Ascending aorta (tissue), 2 donors: ENCODE measurements at regions not wholly inside any gene's neighbourhood (a gene's known extent, or its start where the extent isn't known, plus 50 kb on each side); places are given as distances from the start of the nearest gene placed in this dataset.

Source experiments
- DNase-seq, 2 donors: peaks; one replicate each; pipeline ENCODE4 v3.0.0-alpha.2; 2019; ENCODE audit warnings: low spot score in 2 of 2
- H3K27ac ChIP-seq, 2 donors: fragments of 200-600 bp; sonication (generic); one replicate each; pipeline ENCODE4 v1.5.1; 2016 to 2017; ENCODE audit warnings: mild to moderate bottlenecking in 1 of 2
- H3K27me3 ChIP-seq: fragments of 200-600 bp; sonication (generic); one replicate; pipeline ENCODE4 v1.5.1; 2017
- H3K36me3 ChIP-seq, 2 donors: fragments of 200-600 bp; sonication (generic); one replicate each; pipeline ENCODE4 v1.5.1; 2016
- H3K4me1 ChIP-seq, 2 donors: fragments of 200-600 bp; sonication (generic); one replicate each; pipeline ENCODE4 v1.5.1; 2016 to 2017; ENCODE audit warnings: mild to moderate bottlenecking in 1 of 2
- H3K4me3 ChIP-seq, 2 donors: fragments of 200-600 bp; sonication (generic); one replicate each; pipeline ENCODE4 v1.5.1; 2016 to 2017; ENCODE audit warnings: mild to moderate bottlenecking in 1 of 2
- H3K9me3 ChIP-seq, 2 donors: fragments of 200-600 bp; sonication (generic); one replicate each; pipeline ENCODE4 v1.5.1; 2016
- CTCF ChIP-seq, 3 experiments: fragments of 200-600 bp in 2 of 3; fragments of 450-650 bp in 1 of 3; sonication (generic) in 2 of 3; IDR thresholded peaks; one replicate each; pipeline ENCODE4 v1.5.1; 2016 to 2019; ENCODE audit warnings: antibody characterized with exemption in 3 of 3, mild to moderate bottlenecking in 1 of 3, moderate library complexity in 1 of 3
- intact Hi-C: fragments of 100-400 bp; cut with DNase I; formaldehyde crosslinking; loops from one replicate; pipeline ENCODE4 v1.15.1; 2023

GRCh38 chr4:156396534-156396933 is 442.9 kb upstream of the CTSO start:
- intact Hi-C loops, result loop anchor here (5.0 kb wide), 1 partner anchor 54 kb away; no protein-coding TSS in a partner anchor
- no peak overlapping the region for H3K27ac ChIP-seq
- no peaks in the 10 kb centered on the region for H3K36me3 ChIP-seq
- H3K4me3 ChIP-seq, result no peak overlapping the region
- no peaks in the 10 kb centered on the region for H3K27me3 ChIP-seq
- DNase-seq, result no peak
- H3K4me1 ChIP-seq, result no peaks in the 10 kb centered on the region
- no peaks in the 10 kb centered on the region for H3K9me3 ChIP-seq
- TF ChIP-seq CTCF (IDR thresholded peaks at IDR 0.05), result no peak

GRCh38 chr4:156391325-156391653 is 437.6 kb upstream of the CTSO start:
- Histone ChIP-seq H3K27me3 (no peaks in the 10 kb centered on the region), H3K27ac (no peak overlapping the region), H3K36me3 (no peaks in the 10 kb centered on the region), H3K9me3 (no peaks in the 10 kb centered on the region), H3K4me3 (no peak overlapping the region), H3K4me1 (no peaks in the 10 kb centered on the region)
- intact Hi-C loops, result no loop called here
- no peak for TF ChIP-seq CTCF (IDR thresholded peaks at IDR 0.05)
- no peak for DNase-seq

GRCh38 chr4:156390599-156391324 is 437.1 kb upstream of the CTSO start:
- H3K4me1 ChIP-seq, result no peaks in the 10 kb centered on the region
- no peaks in the 10 kb centered on the region for H3K36me3 ChIP-seq
- H3K27ac ChIP-seq, result no peak overlapping the region
- no peak overlapping the region for H3K4me3 ChIP-seq
- TF ChIP-seq CTCF (IDR thresholded peaks at IDR 0.05), result no peak
- H3K9me3 ChIP-seq, result no peaks in the 10 kb centered on the region
- no peaks in the 10 kb centered on the region for H3K27me3 ChIP-seq
- intact Hi-C loops, result no loop called here
- no peak for DNase-seq

- Histone ChIP-seq H3K36me3 (no peaks in the 10 kb centered on the region), H3K4me3 (no peak overlapping the region), H3K27me3 (no peaks in the 10 kb centered on the region), H3K4me1 (no peaks in the 10 kb centered on the region), H3K9me3 (no peaks in the 10 kb centered on the region), H3K27ac (no peak overlapping the region)
- no peak for TF ChIP-seq CTCF (IDR thresholded peaks at IDR 0.05)
- intact Hi-C loops, result no loop called here
- no peak for DNase-seq
These were observed 435.2 kb upstream of the CTSO start for GRCh38 chr4:156388826-156389225.

DNA sequence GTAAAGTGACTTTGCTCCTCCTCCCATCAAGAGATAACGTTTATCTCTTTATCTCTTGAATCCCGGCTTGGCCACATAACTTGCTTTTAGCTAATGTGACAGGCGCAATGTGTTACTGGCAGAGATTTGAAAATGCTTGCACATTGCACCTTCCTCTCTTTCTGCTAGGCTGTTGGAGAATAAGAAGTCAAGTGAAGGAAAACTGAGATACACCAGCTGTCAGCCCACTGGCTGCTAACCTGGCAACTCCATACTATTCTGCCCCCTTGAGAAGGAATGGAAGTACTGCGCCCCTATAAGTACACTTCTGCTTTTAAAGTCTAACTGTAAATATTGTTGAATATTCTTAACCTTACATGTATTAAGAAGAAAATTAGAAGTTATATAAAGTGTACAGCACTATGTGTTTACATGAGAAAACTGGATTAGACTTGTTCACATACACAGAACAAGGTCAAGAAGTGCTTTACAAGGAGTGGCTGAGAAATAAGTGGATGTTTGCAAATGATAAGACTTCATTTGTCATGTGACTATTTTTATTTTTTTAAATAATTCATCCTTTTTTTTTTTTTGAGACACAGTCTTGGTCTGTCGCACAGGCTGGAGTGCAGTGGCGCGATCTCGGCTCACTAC is 424.5 kb upstream of the CTSO start:
- no peaks in the 10 kb centered on the region for H3K36me3 ChIP-seq

More for the DNA sequence above, 424.5 kb upstream of the CTSO start:
- peak in 1 of 3 experiments; percentile 24 for TF ChIP-seq CTCF (IDR thresholded peaks at IDR 0.05)
- H3K27me3 ChIP-seq, result no peaks in the 10 kb centered on the region
- no peak overlapping the region for H3K27ac ChIP-seq
- H3K4me3 ChIP-seq, result no peak overlapping the region
- intact Hi-C loops, result no loop called here
- no peaks in the 10 kb centered on the region for H3K4me1 ChIP-seq
- DNase-seq, result no peak
- H3K9me3 ChIP-seq, result no peaks in the 10 kb centered on the region
